ENCODE measurements at regions not wholly inside any gene's neighbourhood (a gene's known extent, or its start where the extent isn't known, plus 50 kb on each side); places are given as distances from the start of the nearest gene placed in this dataset.

- H3K4me3 ChIP-seq (replicated peaks; ENCODE audit: low read depth, low read length), result no peak overlapping the region
- TF ChIP-seq CTCF (IDR thresholded peaks at IDR 0.05; ENCODE audit: low read length, missing control alignments), result no peak
- peak; percentile 13 for DNase-seq (ENCODE audit: low read depth)
Measured at GRCh38 chr13:95360464-95361097, 59.3 kb upstream of the ABCC4 start.

GRCh38 chr13:95361686-95362085 lies 60.4 kb upstream of the ABCC4 start:
- no peak for DNase-seq (ENCODE audit: low read depth)
- no peak for TF ChIP-seq CTCF (IDR thresholded peaks at IDR 0.05; ENCODE audit: low read length, missing control alignments)
- no peak overlapping the region for H3K4me3 ChIP-seq (replicated peaks; ENCODE audit: low read depth, low read length)

GRCh38 chr13:95362666-95363065 lies 61.4 kb upstream of the ABCC4 start:
- no peak for DNase-seq (ENCODE audit: low read depth)
- TF ChIP-seq CTCF (IDR thresholded peaks at IDR 0.05; ENCODE audit: low read length, missing control alignments), result no peak
- no peak overlapping the region for H3K4me3 ChIP-seq (replicated peaks; ENCODE audit: low read depth, low read length)

- no peak for DNase-seq (ENCODE audit: low read depth)
- H3K4me3 ChIP-seq (replicated peaks; ENCODE audit: low read depth, low read length), result no peak overlapping the region
- no peak for TF ChIP-seq CTCF (IDR thresholded peaks at IDR 0.05; ENCODE audit: low read length, missing control alignments)
Measured at GRCh38 chr13:95367309-95367843, 66.1 kb upstream of the ABCC4 start.

- no peak for TF ChIP-seq CTCF (IDR thresholded peaks at IDR 0.05; ENCODE audit: low read length, missing control alignments)
- no peak for DNase-seq (ENCODE audit: low read depth)
- no peak overlapping the region for H3K4me3 ChIP-seq (replicated peaks; ENCODE audit: low read depth, low read length)
Measured at GRCh38 chr13:95368998-95369397, 67.7 kb upstream of the ABCC4 start.

- no peak for DNase-seq (ENCODE audit: low read depth)
- no peak for TF ChIP-seq CTCF (IDR thresholded peaks at IDR 0.05; ENCODE audit: low read length, missing control alignments)
Measured at GRCh38 chr13:95375706-95376105, 74.5 kb upstream of the ABCC4 start.

GRCh38 chr13:95378603-95379002 lies 77.4 kb upstream of the ABCC4 start:
- no peak for DNase-seq (ENCODE audit: low read depth)
- H3K4me3 ChIP-seq (replicated peaks; ENCODE audit: low read depth, low read length), result no peak overlapping the region
- no peak for TF ChIP-seq CTCF (IDR thresholded peaks at IDR 0.05; ENCODE audit: low read length, missing control alignments)

More at GRCh38 chr13:95375706-95376105, 74.5 kb upstream of the ABCC4 start:
- H3K4me3 ChIP-seq (replicated peaks; ENCODE audit: low read depth, low read length), result no peak overlapping the region

Data from fibroblast of pulmonary artery (primary cell).